HepG2 (cell line): ENCODE measurements at regions not wholly inside any gene's neighbourhood (a gene's known extent, or its start where the extent isn't known, plus 50 kb on each side); places are given as distances from the start of the nearest gene placed in this dataset.

ENCODE experiments used
- ATAC-seq: fragments of 200-7000 bp; cut with Tn5 transposase; 3 replicates; pipeline ENCODE4 v1.9.1; 2020; ENCODE audit warnings: mild to moderate bottlenecking, moderate library complexity
- BruUV-seq: library from RNA; stranded (reverse); fragments of 400-500 nt; replicated peaks from 2 replicates; lab custom pipeline; 2021; lab: Mats Ljungman, UMichigan
- CTCF ChIA-PET: fragments of 300-600 bp; formaldehyde crosslinking; extraction: SDS; loops from one replicate; lab custom pipeline; 2021; ENCODE audit warnings: low total read pairs, inconsistent platforms, low intra/inter-chr PET ratio; lab: Yijun Ruan, JAX
- POLR2A ChIA-PET: fragments of 350-600 bp; sonication (Branson Sonifier 250); formaldehyde crosslinking; loops from one replicate; lab custom pipeline; 2020; ENCODE audit warnings: antibody characterized with exemption, inconsistent platforms; lab: Yijun Ruan, JAX
- DNase-seq: peaks from one replicate; pipeline ENCODE4 v3.0.0-alpha.2; 2015; ENCODE audit warnings: low spot score
- FAIRE-seq: peaks from 3 replicates; lab custom pipeline; 2011; peaks lifted over from hg19 to GRCh38; lab: Jason Lieb, UNC
- H2AFZ ChIP-seq: one replicate; pipeline ENCODE4 v1.6.1; 2011; ENCODE audit warnings: low read length, inconsistent platforms
- H3K27ac ChIP-seq: fragments of 300-600 bp; 3 replicates; pipeline ENCODE4 v1.8.0; 2011; ENCODE audit warnings: mixed run types, mild to moderate bottlenecking, mixed read lengths, low read length, inconsistent platforms; ENCODE audit not compliant: insufficient read depth; ENCODE audit errors: extremely low read length
- H3K27me3 ChIP-seq, 2 experiments: fragments of 200-600 bp in 1 of 2; 2 replicates in 1 of 2; 3 replicates in 1 of 2; pipeline versions ENCODE4 v1.6.0 to v1.8.0; 2011; ENCODE audit warnings: low read length in 2 of 2, mild to moderate bottlenecking in 2 of 2, moderate library complexity in 2 of 2, inconsistent platforms in 1 of 2; ENCODE audit not compliant: insufficient read depth in 2 of 2, control insufficient read depth in 1 of 2
- H3K36me3 ChIP-seq, 2 experiments: fragments of 200-600 bp in 1 of 2; replicated peaks in 1 of 2; 2 replicates in 1 of 2; 3 replicates in 1 of 2; pipeline versions ENCODE4 v1.5.1 to v1.8.0; 2011; ENCODE audit warnings: low read length in 2 of 2, inconsistent platforms in 1 of 2; ENCODE audit not compliant: insufficient read depth in 2 of 2, control insufficient read depth in 1 of 2
- H3K4me1 ChIP-seq: 2 replicates; pipeline ENCODE4 v1.5.1; 2012; ENCODE audit warnings: low read length, inconsistent platforms; ENCODE audit not compliant: insufficient read depth
- H3K4me2 ChIP-seq: 2 replicates; pipeline ENCODE4 v1.6.0; 2011; ENCODE audit warnings: low read depth, low read length, inconsistent platforms
- H3K4me3 ChIP-seq, 3 experiments: fragments of 200-600 bp in 1 of 3; sonication (generic), shearing (Covaris generic) in 1 of 3; replicated peaks in 1 of 3; 2 replicates each; pipeline ENCODE4 v1.5.1; 2011 to 2016; ENCODE audit warnings: low read length in 3 of 3, inconsistent platforms in 2 of 3, low read depth in 2 of 3, mild to moderate bottlenecking in 2 of 3, control low read depth in 1 of 3, mixed read lengths in 1 of 3; ENCODE audit not compliant: insufficient read depth in 1 of 3
- H3K79me2 ChIP-seq: one replicate; pipeline ENCODE4 v1.6.1; 2011; ENCODE audit warnings: low read length, inconsistent platforms; ENCODE audit not compliant: insufficient read depth
- H3K9ac ChIP-seq: 2 replicates; pipeline ENCODE4 v1.6.0; 2011; ENCODE audit warnings: mild to moderate bottlenecking, low read depth, low read length, inconsistent platforms; ENCODE audit not compliant: insufficient read depth
- H3K9me3 ChIP-seq: 2 replicates; pipeline ENCODE4 v1.5.1; 2012; ENCODE audit warnings: mild to moderate bottlenecking, low read length
- H4K20me1 ChIP-seq: 2 replicates; pipeline ENCODE4 v1.6.0; 2011; ENCODE audit warnings: inconsistent platforms, mild to moderate bottlenecking, low read length, moderate library complexity; ENCODE audit not compliant: insufficient read depth
- CC2D1A ChIP-seq: sonication (generic); formaldehyde crosslinking; IDR thresholded peaks from 2 replicates; pipeline ENCODE4 v1.8.1; 2023; ENCODE audit warnings: mild to moderate bottlenecking, missing genetic modification reagents
- HNF4G ChIP-seq, 2 experiments: sonication (generic) in 1 of 2; formaldehyde crosslinking in 1 of 2; IDR thresholded peaks; 2 replicates each; pipeline versions ENCODE4 v1.4.0 to v1.6.1; 2011 to 2020; ENCODE audit warnings: borderline replicate concordance in 2 of 2, low read depth in 2 of 2, mild to moderate bottlenecking in 2 of 2, low read length in 1 of 2, missing genetic modification reagents in 1 of 2, moderate library complexity in 1 of 2
- IKZF1 ChIP-seq: fragments of 450-650 bp; IDR thresholded peaks from 2 replicates; pipeline ENCODE4 v1.7.1; 2016
- MXD4 ChIP-seq: IDR thresholded peaks from 2 replicates; pipeline ENCODE4 v1.6.1; 2016; ENCODE audit warnings: mild to moderate bottlenecking, missing biosample characterization, missing genetic modification reagents
- MYC ChIP-seq: sonication (generic); formaldehyde crosslinking; IDR thresholded peaks from 2 replicates; pipeline ENCODE4 v1.9.0; 2021; ENCODE audit warnings: missing genetic modification reagents, borderline replicate concordance
- NFYB ChIP-seq: sonication (generic); formaldehyde crosslinking; IDR thresholded peaks from 2 replicates; pipeline ENCODE4 v1.4.0; 2020; ENCODE audit warnings: missing genetic modification reagents
- RBM22 ChIP-seq: fragments of 200-400 bp; formaldehyde crosslinking; optimal IDR thresholded peaks from 2 replicates; pipeline ENCODE3; 2017; ENCODE audit warnings: mild to moderate bottlenecking, low read length, moderate library complexity
- REL ChIP-seq: sonication (generic); formaldehyde crosslinking; conservative IDR thresholded peaks from 2 replicates; pipeline ENCODE4 v1.8.0; 2022; ENCODE audit warnings: mild to moderate bottlenecking, missing genetic modification reagents, moderate library complexity
- THAP11 ChIP-seq: IDR thresholded peaks from 2 replicates; pipeline ENCODE4 v1.6.1; 2016; ENCODE audit warnings: missing biosample characterization, missing genetic modification reagents
- THAP8 ChIP-seq: sonication (generic); formaldehyde crosslinking; IDR thresholded peaks from 2 replicates; pipeline ENCODE4 v1.5.1; 2020; ENCODE audit warnings: missing genetic modification reagents, mild to moderate bottlenecking, borderline replicate concordance
- TOE1 ChIP-seq: sonication (generic); formaldehyde crosslinking; IDR thresholded peaks from 2 replicates; pipeline ENCODE4 v1.4.0; 2020; ENCODE audit warnings: mild to moderate bottlenecking, missing genetic modification reagents
- ZFP36 ChIP-seq: fragments of 150-350 bp; IDR thresholded peaks from 2 replicates; pipeline ENCODE4 v1.6.1; 2018; ENCODE audit warnings: borderline replicate concordance, low read length, low read depth; ENCODE audit not compliant: partially characterized antibody
- ZNF253 ChIP-seq: sonication (generic); formaldehyde crosslinking; IDR thresholded peaks from 2 replicates; pipeline ENCODE4 v1.8.0; 2022; ENCODE audit warnings: mild to moderate bottlenecking, missing genetic modification reagents, borderline replicate concordance
- ZNF280B ChIP-seq: sonication (generic); formaldehyde crosslinking; IDR thresholded peaks from 2 replicates; pipeline ENCODE4 v1.5.0; 2020; ENCODE audit warnings: missing genetic modification reagents, mild to moderate bottlenecking, borderline replicate concordance
- ZNF484 ChIP-seq: sonication (generic); formaldehyde crosslinking; IDR thresholded peaks from 2 replicates; pipeline ENCODE4 v1.5.1; 2020; ENCODE audit warnings: mild to moderate bottlenecking, low read depth, missing genetic modification reagents, borderline replicate concordance
- ZNF672 ChIP-seq: sonication (generic); formaldehyde crosslinking; IDR thresholded peaks from 2 replicates; pipeline ENCODE4 v1.8.1; 2022; ENCODE audit warnings: missing genetic modification reagents
- ZNF703 ChIP-seq: sonication (generic); formaldehyde crosslinking; IDR thresholded peaks from 2 replicates; pipeline ENCODE4 v1.5.1; 2020; ENCODE audit warnings: missing genetic modification reagents, mild to moderate bottlenecking, moderate library complexity, borderline replicate concordance
- WGBS: methylation state at CpG from one replicate; pipeline ENCODE4 v1.1.6; 2017; ENCODE audit warnings: low lambda C conversion rate; 5-methylcytosine and 5-hydroxymethylcytosine counted together
- in situ Hi-C: cut with HindIII; loops from 2 replicates; pipeline ENCODE4 v1.10.0; 2017; ENCODE audit warnings: low pct_unique_long_range_greater_than_20kb; ENCODE audit not compliant: extremely low pct_ligation_motif_present
- intact Hi-C: fragments of 100-400 bp; cut with micrococcal nuclease; formaldehyde crosslinking; loops from one replicate; pipeline ENCODE4 v1.10.0; 2022; ENCODE audit not compliant: unreplicated experiment

GRCh38 chr10:4196183-4196582 lies 411.2 kb upstream of the KLF6 start:
- ATAC-seq (no peak), DNase-seq (no peak), FAIRE-seq (no peak)
- Histone ChIP-seq H3K27ac (no peak overlapping the region), H2AFZ (no peak overlapping the region), H3K9me3 (no peaks in the 10 kb centered on the region), H3K36me3 (no peaks in the 10 kb centered on the region), H3K9ac (no peak overlapping the region), H3K4me2 (no peak overlapping the region), H3K4me3 (no peak overlapping the region), H4K20me1 (no peaks in the 10 kb centered on the region), H3K79me2 (no peaks in the 10 kb centered on the region), H3K4me1 (no peaks in the 10 kb centered on the region), H3K27me3 (peaks cover 0 to 10% of the 10 kb centered on the region in 2 experiments; a peak in 1 of 5 replicates)
- intact Hi-C loops = no loop called here
- TF ChIP-seq TOE1 (CRISPR knock-in tag) = no peak
- TF ChIP-seq HNF4G (IDR thresholded peaks at IDR 0.05; ENCODE audit: borderline replicate concordance, low read depth, low read length) = no peak
- TF ChIP-seq HNF4G (CRISPR knock-in tag; IDR thresholded peaks at IDR 0.05; ENCODE audit: borderline replicate concordance, low read depth) = no peak
- TF ChIP-seq ZNF484 = no peak
- TF ChIP-seq ZFP36 = no peak
- TF ChIP-seq RBM22 = no peak
- no peak for TF ChIP-seq CC2D1A (CRISPR knock-in tag)
- TF ChIP-seq THAP8 (CRISPR knock-in tag) = no peak
- in situ Hi-C loops = no loop called here
- POLR2A ChIA-PET = no interaction called here
- CTCF ChIA-PET = no interaction called here
- WGBS = 0% methylated on average over 3 of the region's 3 CpGs
- no TSS peak for BruUV-seq

- WGBS = 55% methylated on average over 14 of the region's 14 CpGs
- H4K20me1 ChIP-seq = no peaks in the 10 kb centered on the region
- BruUV-seq = no TSS peak
- in situ Hi-C loops (no loop called here), intact Hi-C loops (no loop called here)
- H3K79me2 ChIP-seq = no peaks in the 10 kb centered on the region
- no peak overlapping the region for H3K9ac ChIP-seq
- DNase-seq = no peak
- H3K27me3 ChIP-seq = peaks cover 0 to 10% of the 10 kb centered on the region in 2 experiments; a peak in 1 of 5 replicates
- no peak for FAIRE-seq
- H3K4me3 ChIP-seq = no peak overlapping the region
- ChIA-PET CTCF (no interaction called here), POLR2A (no interaction called here)
- no peaks in the 10 kb centered on the region for H3K4me1 ChIP-seq
- H2AFZ ChIP-seq = no peak overlapping the region
- H3K36me3 ChIP-seq = no peaks in the 10 kb centered on the region
- H3K9me3 ChIP-seq = no peaks in the 10 kb centered on the region
- H3K27ac ChIP-seq = no peak overlapping the region
- ATAC-seq = no peak
- no peak overlapping the region for H3K4me2 ChIP-seq
- no peak for TF ChIP-seq ZNF253 (CRISPR knock-in tag)
- no peak for TF ChIP-seq NFYB (CRISPR knock-in tag)
- no peak for TF ChIP-seq ZNF672 (CRISPR knock-in tag)
- TF ChIP-seq MYC (CRISPR knock-in tag) = no peak
- no peak for TF ChIP-seq ZNF703 (CRISPR knock-in tag)
- no peak for TF ChIP-seq THAP11 (CRISPR knock-in tag)
- TF ChIP-seq ZNF280B (CRISPR knock-in tag) = no peak
- no peak for TF ChIP-seq MXD4 (CRISPR knock-in tag)
- TF ChIP-seq REL (CRISPR knock-in tag) = no peak
- TF ChIP-seq IKZF1 = no peak
These were observed 410.2 kb upstream of the KLF6 start for GRCh38 chr10:4195213-4195612.
